H1 (cell line): ENCODE measurements at regions not wholly inside any gene's neighbourhood (a gene's known extent, or its start where the extent isn't known, plus 50 kb on each side); places are given as distances from the start of the nearest gene placed in this dataset.

Experiments
- CTCF ChIA-PET: fragments of 300-600 bp; sonication (Branson Sonifier 250); formaldehyde crosslinking; loops from one replicate; lab custom pipeline; 2021; ENCODE audit not compliant: partially characterized antibody; lab: Charles Lee
- POLR2A ChIA-PET: fragments of 300-600 bp; sonication (Branson Sonifier 250); formaldehyde crosslinking; loops from one replicate; lab custom pipeline; 2021; ENCODE audit warnings: inconsistent platforms; ENCODE audit not compliant: partially characterized antibody; lab: Charles Lee
- DNase-seq, 2 experiments: peaks; one replicate each; pipeline versions ENCODE4 v3.0.0 to v3.0.0-alpha.2; 2010 to 2022; ENCODE audit warnings: low spot score in 2 of 2, low read depth in 1 of 2, mixed read lengths in 1 of 2
- FAIRE-seq: peaks from 2 replicates; lab custom pipeline; 2011; peaks lifted over from hg19 to GRCh38; lab: Jason Lieb, UNC
- H2AFZ ChIP-seq: 2 replicates; pipeline ENCODE4 v1.8.1; 2012; ENCODE audit warnings: low read length, inconsistent platforms
- H2AK5ac ChIP-seq: 2 replicates; pipeline ENCODE4 v1.6.1; 2013; ENCODE audit warnings: low read depth, low read length
- H2BK120ac ChIP-seq: replicated peaks from 2 replicates; pipeline ENCODE3; 2013; ENCODE audit warnings: low read depth, low read length, inconsistent platforms
- H2BK12ac ChIP-seq: 2 replicates; pipeline ENCODE4 v1.6.1; 2013; ENCODE audit warnings: low read depth, low read length
- H2BK15ac ChIP-seq: 2 replicates; pipeline ENCODE4 v1.6.1; 2013; ENCODE audit warnings: low read length
- H2BK20ac ChIP-seq: 2 replicates; pipeline ENCODE4 v1.6.1; 2013; ENCODE audit warnings: low read length
- H2BK5ac ChIP-seq: 2 replicates; pipeline ENCODE4 v1.6.1; 2013; ENCODE audit warnings: low read depth, low read length
- H3K14ac ChIP-seq: 2 replicates; pipeline ENCODE4 v1.6.1; 2013; ENCODE audit warnings: inconsistent platforms; ENCODE audit not compliant: insufficient read length
- H3K18ac ChIP-seq: 2 replicates; pipeline ENCODE4 v1.6.1; 2013; ENCODE audit warnings: low read length; ENCODE audit errors: extremely low read depth
- H3K23ac ChIP-seq: 2 replicates; pipeline ENCODE4 v1.6.1; 2013; ENCODE audit warnings: inconsistent platforms; ENCODE audit not compliant: insufficient read length
- H3K23me2 ChIP-seq: 2 replicates; pipeline ENCODE4 v1.6.1; 2013; ENCODE audit warnings: low read depth, low read length
- H3K27ac ChIP-seq: 2 replicates; pipeline ENCODE4 v1.6.1; 2011; ENCODE audit warnings: low read depth, low read length, inconsistent platforms
- H3K27me3 ChIP-seq, 4 experiments: replicated peaks in 1 of 4; 1 replicate in 1 of 4; 2 replicates in 3 of 4; pipeline versions ENCODE4 v1.6.1 to v1.8.1; 2011 to 2013; ENCODE audit warnings: low read length in 3 of 4, mild to moderate bottlenecking in 3 of 4, inconsistent platforms in 2 of 4, mixed read lengths in 2 of 4, moderate library complexity in 1 of 4; ENCODE audit not compliant: control insufficient read depth in 3 of 4, insufficient read depth in 3 of 4; ENCODE audit errors: extremely low read depth in 1 of 4
- H3K36me3 ChIP-seq, 4 experiments: 2 replicates each; pipeline versions ENCODE4 v1.6.1 to v1.8.1; 2011 to 2013; ENCODE audit warnings: mild to moderate bottlenecking in 4 of 4, low read length in 3 of 4, moderate library complexity in 2 of 4, control low read depth in 1 of 4, inconsistent platforms in 1 of 4; ENCODE audit not compliant: insufficient read depth in 4 of 4, control insufficient read depth in 2 of 4
- H3K4ac ChIP-seq: replicated peaks from 2 replicates; pipeline ENCODE3; 2013; ENCODE audit warnings: low read length, low read depth, mixed read lengths, inconsistent platforms; ENCODE audit not compliant: insufficient read length
- H3K4me1 ChIP-seq, 4 experiments: replicated peaks in 1 of 4; 1 replicate in 1 of 4; 2 replicates in 3 of 4; pipeline versions ENCODE4 v1.6.1 to v1.8.1; 2011 to 2013; ENCODE audit warnings: low read length in 3 of 4, inconsistent platforms in 2 of 4, mixed read lengths in 1 of 4; ENCODE audit not compliant: insufficient read depth in 4 of 4, control insufficient read depth in 3 of 4
- H3K4me2 ChIP-seq, 2 experiments: 2 replicates each; pipeline versions ENCODE4 v1.6.1 to v1.8.1; 2011 to 2013; ENCODE audit warnings: low read depth in 2 of 2, low read length in 2 of 2, control low read depth in 1 of 2, inconsistent platforms in 1 of 2, mild to moderate bottlenecking in 1 of 2; ENCODE audit not compliant: insufficient read depth in 1 of 2
- H3K4me3 ChIP-seq, 4 experiments: fragments of 200-600, 300-600 bp in 1 of 4; sonication (generic), shearing (Covaris generic), sonication (Bioruptor Twin) in 1 of 4; 2 replicates each; pipeline versions ENCODE4 v1.5.1 to v1.8.1; 2011 to 2016; ENCODE audit warnings: low read length in 4 of 4, low read depth in 3 of 4, control low read depth in 2 of 4, inconsistent platforms in 2 of 4, mild to moderate bottlenecking in 2 of 4, mixed read lengths in 1 of 4, moderate library complexity in 1 of 4; ENCODE audit not compliant: insufficient read depth in 2 of 4; ENCODE audit errors: extremely low read depth in 1 of 4
- H3K56ac ChIP-seq: replicated peaks from 2 replicates; pipeline ENCODE3; 2013; ENCODE audit warnings: low read depth, mild to moderate bottlenecking, mixed read lengths, low read length, inconsistent platforms; ENCODE audit not compliant: insufficient read length
- H3K79me1 ChIP-seq: 2 replicates; pipeline ENCODE4 v1.6.1; 2013; ENCODE audit warnings: low read depth, low read length, control low read depth
- H3K79me2 ChIP-seq, 2 experiments: 2 replicates each; pipeline versions ENCODE4 v1.6.1 to v1.8.1; 2012 to 2013; ENCODE audit warnings: low read length in 2 of 2, mild to moderate bottlenecking in 2 of 2, inconsistent platforms in 1 of 2; ENCODE audit not compliant: insufficient read depth in 2 of 2, control insufficient read depth in 1 of 2
- H3K9ac ChIP-seq, 4 experiments: replicated peaks in 1 of 4; 1 replicate in 1 of 4; 2 replicates in 3 of 4; pipeline versions ENCODE4 v1.6.1 to v1.8.1; 2011 to 2013; ENCODE audit warnings: low read depth in 3 of 4, low read length in 3 of 4, control low read depth in 2 of 4, mild to moderate bottlenecking in 2 of 4, moderate library complexity in 2 of 4, inconsistent platforms in 1 of 4; ENCODE audit errors: extremely low read depth in 1 of 4
- H3K9me3 ChIP-seq, 2 experiments: 2 replicates each; pipeline versions ENCODE4 v1.6.1 to v1.8.1; 2012 to 2013; ENCODE audit warnings: mild to moderate bottlenecking in 2 of 2, moderate library complexity in 2 of 2, control low read depth in 1 of 2, inconsistent platforms in 1 of 2, low read depth in 1 of 2, low read length in 1 of 2, mixed read lengths in 1 of 2; ENCODE audit not compliant: insufficient read depth in 2 of 2
- H4K20me1 ChIP-seq, 2 experiments: replicated peaks in 1 of 2; 2 replicates each; pipeline versions ENCODE3 to v1.8.1; 2011 to 2013; ENCODE audit warnings: inconsistent platforms in 2 of 2, low read length in 2 of 2, mild to moderate bottlenecking in 1 of 2; ENCODE audit not compliant: insufficient read depth in 2 of 2, control insufficient read depth in 1 of 2
- H4K5ac ChIP-seq: 2 replicates; pipeline ENCODE4 v1.6.1; 2013; ENCODE audit warnings: low read length, low read depth, mixed read lengths, inconsistent platforms; ENCODE audit not compliant: insufficient read length
- H4K8ac ChIP-seq: 2 replicates; pipeline ENCODE4 v1.8.0; 2013; ENCODE audit warnings: mild to moderate bottlenecking, moderate library complexity, low read length, inconsistent platforms; ENCODE audit not compliant: insufficient read depth; ENCODE audit errors: extremely low read depth
- H4K91ac ChIP-seq: replicated peaks from 2 replicates; pipeline ENCODE3; 2013; ENCODE audit warnings: low read length, mixed read lengths, inconsistent platforms; ENCODE audit not compliant: insufficient read length
- HDAC2 ChIP-seq, 2 experiments: fragments of 300-600 bp in 1 of 2; sonication (generic) in 1 of 2; IDR thresholded peaks; 2 replicates each; pipeline ENCODE4 v1.6.1; 2011 to 2012; ENCODE audit warnings: low read depth in 2 of 2, low read length in 2 of 2, mild to moderate bottlenecking in 2 of 2, moderate library complexity in 2 of 2, borderline replicate concordance in 1 of 2, inconsistent platforms in 1 of 2
- KDM4A ChIP-seq: IDR thresholded peaks from one replicate; pipeline ENCODE4 v1.7.1; 2012; ENCODE audit warnings: low read depth, mild to moderate bottlenecking, moderate library complexity, low read length, inconsistent platforms; ENCODE audit not compliant: severe bottlenecking
- SRF ChIP-seq: IDR thresholded peaks from 2 replicates; pipeline ENCODE4 v1.6.1; 2011; ENCODE audit warnings: mild to moderate bottlenecking, low read depth, low read length, moderate library complexity
- TCF12 ChIP-seq: IDR thresholded peaks from 2 replicates; pipeline ENCODE4 v1.6.1; 2011; ENCODE audit warnings: low read depth, mild to moderate bottlenecking, low read length
- YY1 ChIP-seq: IDR thresholded peaks from 2 replicates; pipeline ENCODE4 v1.6.1; 2011; ENCODE audit warnings: low read depth, mild to moderate bottlenecking, low read length
- WGBS, 2 experiments: shearing (Covaris generic) in 1 of 2; methylation state at CpG; one replicate each; pipeline versions ENCODE4 v1.1.6 to v1.1.7; 2013 to 2015; ENCODE audit warnings: low lambda C conversion rate in 2 of 2, mixed read lengths in 2 of 2, inconsistent platforms in 1 of 2, low coverage in 1 of 2, missing lambda C conversion rate in 1 of 2; ENCODE audit not compliant: insufficient replicate concordance in 2 of 2, insufficient coverage in 1 of 2, insufficient read length in 1 of 2; ENCODE audit errors: extremely low coverage in 1 of 2, missing lambda C conversion rate in 1 of 2; 5-methylcytosine and 5-hydroxymethylcytosine counted together

- H2BK5ac ChIP-seq = no peak overlapping the region
- H2BK12ac ChIP-seq = peak overlapping the region; percentile 62; the same call in 1 of the 2 replicates
- H4K20me1 ChIP-seq = no peaks in the 10 kb centered on the region
- no peak overlapping the region for H3K14ac ChIP-seq
- H3K9me3 ChIP-seq = no peaks in the 10 kb centered on the region
- peak overlapping the region; percentile 91 for H2AFZ ChIP-seq
- H4K5ac ChIP-seq = peak overlapping the region; percentile 1
- H3K56ac ChIP-seq = no peak overlapping the region
- peaks cover 0 to 12% (median 6%) of the 10 kb centered on the region in 4 experiments; a peak in 4 of 7 replicates for H3K4me1 ChIP-seq
- no peak overlapping the region for H2BK15ac ChIP-seq
- no peak overlapping the region for H3K4ac ChIP-seq
- H4K8ac ChIP-seq = peak overlapping the region; percentile 91; the same call in 1 of the 2 replicates
- peak overlapping the region; percentile 67 to 85 (median 68) for H3K4me3 ChIP-seq
- H3K9ac ChIP-seq = peak overlapping the region in 3 of 4 experiments; percentile 45 to 58 (median 49); a peak in 3 of 7 replicates
- peaks cover 6% of the 10 kb centered on the region; the same call in 1 of the 2 replicates for H3K23me2 ChIP-seq
- no peaks in the 10 kb centered on the region for H3K79me2 ChIP-seq
- no peak for DNase-seq
- no peak overlapping the region for H3K23ac ChIP-seq
- peak overlapping the region; percentile 76; the same call in 1 of the 2 replicates for H3K18ac ChIP-seq
- H2AK5ac ChIP-seq = no peak overlapping the region
- no peaks in the 10 kb centered on the region for H3K79me1 ChIP-seq
- peak; percentile 69 for FAIRE-seq
- POLR2A ChIA-PET = interaction anchor here (0.6 to 2.2 kb wide), 12 partner anchors 19 to 403 kb away, joined by 3 to 12 read pairs (median 4); partner anchors contain the start of gene SOX21
- H3K27ac ChIP-seq = no peak overlapping the region
- H4K91ac ChIP-seq = no peak overlapping the region
- TF ChIP-seq SRF = no peak
- 0 out of 4 replicates have a peak, but pooled peaks of 1 of the 2 experiments have one; percentile 4 for TF ChIP-seq HDAC2 (IDR thresholded peaks at IDR 0.05; ENCODE audit: borderline replicate concordance in 1 of 2, low read depth in 2 of 2, low read length in 2 of 2)
- TF ChIP-seq KDM4A = peak; percentile 17
- TF ChIP-seq TCF12 = no peak
- 0 out of 2 replicates have a peak, but pooled peaks have one; percentile 9 for TF ChIP-seq YY1
- TF ChIP-seq, all 59 proteins: peak for 3
- Histone ChIP-seq H3K27me3 (no peaks in the 10 kb centered on the region), H2BK20ac (peak overlapping the region; percentile 23; the same call in 1 of the 2 replicates), H3K36me3 (no peaks in the 10 kb centered on the region), H3K4me2 (peak overlapping the region; percentile 87 to 96), H2BK120ac (no peak overlapping the region)
- CTCF ChIA-PET = interaction anchor here (0.7 to 2.8 kb wide), 26 partner anchors 8 to 531 kb away, joined by 3 to 19 read pairs (median 4); no protein-coding TSS in a partner anchor
- 4% methylated on average over 3 of the region's 7 CpGs; no CpG with 5 or more reads in 1 of the 2 experiments for WGBS, 2 experiments
Measured at GRCh38 chr13:94968757-94969086, 256.4 kb upstream of the SOX21 start.
